Astrocyte (in vitro differentiated cells and primary cell): ENCODE measurements at regions not wholly inside any gene's neighbourhood (a gene's known extent, or its start where the extent isn't known, plus 50 kb on each side); places are given as distances from the start of the nearest gene placed in this dataset.

ENCODE experiments used
- DNase-seq: peaks from one replicate; pipeline ENCODE4 v3.0.0-alpha.2; 2010; ENCODE audit warnings: low read depth
- FAIRE-seq: peaks from 2 replicates; lab custom pipeline; 2011; peaks lifted over from hg19 to GRCh38; lab: Jason Lieb, UNC
- H2AFZ ChIP-seq: 2 replicates; pipeline ENCODE4 v1.6.0; 2012; ENCODE audit warnings: low read depth, low read length, inconsistent platforms
- H3K27ac ChIP-seq: 2 replicates; pipeline ENCODE4 v1.5.1; 2011; ENCODE audit warnings: low read depth, low read length, inconsistent platforms
- H3K27me3 ChIP-seq: 2 replicates; pipeline ENCODE4 v1.6.0; 2011; ENCODE audit warnings: low read length, inconsistent platforms; ENCODE audit not compliant: insufficient read depth
- H3K36me3 ChIP-seq: 2 replicates; pipeline ENCODE4 v1.5.1; 2011; ENCODE audit warnings: low read length, inconsistent platforms; ENCODE audit not compliant: insufficient read depth
- H3K4me1 ChIP-seq: 2 replicates; pipeline ENCODE4 v1.5.1; 2011; ENCODE audit warnings: low read length, inconsistent platforms; ENCODE audit not compliant: insufficient read depth
- H3K4me2 ChIP-seq: 2 replicates; pipeline ENCODE4 v1.6.0; 2012; ENCODE audit warnings: low read length, inconsistent platforms
- H3K4me3 ChIP-seq: 2 replicates; pipeline ENCODE4 v1.5.1; 2011; ENCODE audit warnings: low read depth, mild to moderate bottlenecking, low read length, inconsistent platforms; ENCODE audit not compliant: insufficient read depth
- H3K79me2 ChIP-seq: 2 replicates; pipeline ENCODE4 v1.6.0; 2012; ENCODE audit warnings: mild to moderate bottlenecking, low read length, inconsistent platforms; ENCODE audit not compliant: insufficient read depth
- H3K9ac ChIP-seq: 2 replicates; pipeline ENCODE4 v1.6.0; 2012; ENCODE audit warnings: mild to moderate bottlenecking, low read length, inconsistent platforms
- H3K9me3 ChIP-seq: 2 replicates; pipeline ENCODE4 v1.5.1; 2012; ENCODE audit warnings: low read depth, mild to moderate bottlenecking, low read length, inconsistent platforms; ENCODE audit not compliant: insufficient read depth
- H4K20me1 ChIP-seq: 2 replicates; pipeline ENCODE4 v1.6.0; 2012; ENCODE audit warnings: low read length, inconsistent platforms; ENCODE audit not compliant: insufficient read depth
- H3K27ac Mint-ChIP-seq: one replicate; pipeline ENCODE4 v1.8.0; 2021; ENCODE audit warnings: mild to moderate bottlenecking, mixed read lengths; ENCODE audit not compliant: unreplicated experiment
- H3K27me3 Mint-ChIP-seq: one replicate; pipeline ENCODE4 v1.8.0; 2021; ENCODE audit warnings: low read depth, mixed read lengths; ENCODE audit not compliant: unreplicated experiment
- H3K36me3 Mint-ChIP-seq: one replicate; pipeline ENCODE4 v1.8.0; 2021; ENCODE audit warnings: low read depth, mixed read lengths; ENCODE audit not compliant: unreplicated experiment
- H3K4me1 Mint-ChIP-seq: one replicate; pipeline ENCODE4 v1.8.0; 2021; ENCODE audit warnings: low read depth, mixed read lengths; ENCODE audit not compliant: unreplicated experiment
- H3K4me3 Mint-ChIP-seq: one replicate; pipeline ENCODE4 v1.8.0; 2021; ENCODE audit warnings: mild to moderate bottlenecking, moderate library complexity, mixed read lengths; ENCODE audit not compliant: unreplicated experiment
- H3K9me3 Mint-ChIP-seq: one replicate; pipeline ENCODE4 v1.8.0; 2021; ENCODE audit warnings: mild to moderate bottlenecking, mixed read lengths; ENCODE audit not compliant: unreplicated experiment
- CTCF ChIP-seq: IDR thresholded peaks from 2 replicates; pipeline ENCODE4 v1.5.1; 2011; ENCODE audit warnings: low read depth, mild to moderate bottlenecking, inconsistent platforms, low read length, moderate library complexity; ENCODE audit not compliant: insufficient read depth
- EZH2 ChIP-seq: IDR thresholded peaks from 2 replicates; pipeline ENCODE4 v1.6.1; 2012; ENCODE audit warnings: mild to moderate bottlenecking, low read length, inconsistent platforms; ENCODE audit not compliant: insufficient read depth

GRCh38 chr3:24748520-24748919 is 253.9 kb upstream of the THRB start:
- Histone ChIP-seq H3K4me3 (no peak overlapping the region), H3K9ac (no peak overlapping the region), H3K79me2 (no peaks in the 10 kb centered on the region), H3K27ac (no peak overlapping the region), H3K4me2 (no peak overlapping the region), H3K9me3 (no peaks in the 10 kb centered on the region), H4K20me1 (no peaks in the 10 kb centered on the region), H3K27me3 (peaks cover 2% of the 10 kb centered on the region), H3K36me3 (no peaks in the 10 kb centered on the region), H2AFZ (no peak overlapping the region), H3K4me1 (no peaks in the 10 kb centered on the region)
- Mint-ChIP-seq H3K27me3 (peaks cover 7% of the 10 kb centered on the region), H3K4me3 (no peak overlapping the region), H3K27ac (no peak overlapping the region), H3K4me1 (peaks cover 2% of the 10 kb centered on the region), H3K36me3 (no peaks in the 10 kb centered on the region), H3K9me3 (no peaks in the 10 kb centered on the region)
- DNase-seq (no peak), FAIRE-seq (no peak)
- no peak for TF ChIP-seq CTCF
- no peak for TF ChIP-seq EZH2

GRCh38 chr3:24751020-24751419 is 256.4 kb upstream of the THRB start:
- Histone ChIP-seq H2AFZ (no peak overlapping the region), H3K27ac (no peak overlapping the region), H3K79me2 (no peaks in the 10 kb centered on the region), H3K9me3 (no peaks in the 10 kb centered on the region), H3K4me2 (no peak overlapping the region), H4K20me1 (no peaks in the 10 kb centered on the region), H3K4me3 (no peak overlapping the region), H3K27me3 (peaks cover 2% of the 10 kb centered on the region), H3K4me1 (no peaks in the 10 kb centered on the region), H3K36me3 (no peaks in the 10 kb centered on the region), H3K9ac (no peak overlapping the region)
- no peak overlapping the region for H3K4me3 Mint-ChIP-seq
- no peak overlapping the region for H3K27ac Mint-ChIP-seq
- FAIRE-seq: no peak
- H3K9me3 Mint-ChIP-seq: no peaks in the 10 kb centered on the region
- H3K27me3 Mint-ChIP-seq: peaks cover 11% of the 10 kb centered on the region
- peaks cover 5% of the 10 kb centered on the region for H3K4me1 Mint-ChIP-seq
- H3K36me3 Mint-ChIP-seq: no peaks in the 10 kb centered on the region
- TF ChIP-seq CTCF: no peak
- TF ChIP-seq EZH2: no peak
- no peak for DNase-seq

GRCh38 chr3:24756101-24756888 is 261.6 kb upstream of the THRB start:
- no peak overlapping the region for H3K9ac ChIP-seq
- H3K27ac Mint-ChIP-seq: no peak overlapping the region
- no peak overlapping the region for H3K4me3 ChIP-seq
- H3K36me3 ChIP-seq: no peaks in the 10 kb centered on the region
- H3K4me3 Mint-ChIP-seq: no peak overlapping the region
- no peaks in the 10 kb centered on the region for H3K4me1 ChIP-seq
- no peaks in the 10 kb centered on the region for H3K9me3 ChIP-seq
- H3K27ac ChIP-seq: no peak overlapping the region
- H3K79me2 ChIP-seq: no peaks in the 10 kb centered on the region
- H3K9me3 Mint-ChIP-seq: no peaks in the 10 kb centered on the region
- DNase-seq (no peak), FAIRE-seq (no peak)
- H3K27me3 ChIP-seq: no peaks in the 10 kb centered on the region
- H2AFZ ChIP-seq: no peak overlapping the region
- peaks cover 7% of the 10 kb centered on the region for H3K4me1 Mint-ChIP-seq
- H4K20me1 ChIP-seq: no peaks in the 10 kb centered on the region
- TF ChIP-seq EZH2: no peak
- no peak for TF ChIP-seq CTCF
- H3K4me2 ChIP-seq: no peak overlapping the region
- H3K36me3 Mint-ChIP-seq: no peaks in the 10 kb centered on the region
- H3K27me3 Mint-ChIP-seq: peaks cover 5% of the 10 kb centered on the region
